ENCODE measurements at regions not wholly inside any gene's neighbourhood (a gene's known extent, or its start where the extent isn't known, plus 50 kb on each side); places are given as distances from the start of the nearest gene placed in this dataset.
"Not testable (repeated sequence)": the region's sequence is repeated elsewhere in the genome, so short reads cannot be mapped to it uniquely, and the experiment has no call there.

DNA sequence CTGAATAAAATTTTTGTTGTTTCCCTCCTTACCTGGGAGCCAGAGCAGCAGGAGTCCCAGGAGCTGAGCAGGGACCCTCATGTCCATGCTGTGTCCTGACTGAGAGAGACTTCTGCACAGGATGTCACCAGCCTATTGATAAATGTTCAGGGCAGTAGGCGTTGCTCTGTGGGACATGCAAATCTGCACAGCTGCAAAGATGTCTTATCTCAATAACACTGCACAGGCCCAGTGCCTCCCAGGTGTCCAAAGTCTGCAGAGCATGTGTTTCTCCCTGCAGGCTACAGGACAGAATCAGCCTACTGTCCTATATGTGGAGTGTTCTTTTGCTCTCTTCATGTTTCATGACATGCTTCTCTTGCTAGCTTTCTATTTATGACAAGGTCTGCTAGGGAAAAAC, 522.3 kb downstream of the RPIA start:
- DNase-seq (ENCODE audit: low read depth, low spot score): not testable (repeated sequence)

DNA sequence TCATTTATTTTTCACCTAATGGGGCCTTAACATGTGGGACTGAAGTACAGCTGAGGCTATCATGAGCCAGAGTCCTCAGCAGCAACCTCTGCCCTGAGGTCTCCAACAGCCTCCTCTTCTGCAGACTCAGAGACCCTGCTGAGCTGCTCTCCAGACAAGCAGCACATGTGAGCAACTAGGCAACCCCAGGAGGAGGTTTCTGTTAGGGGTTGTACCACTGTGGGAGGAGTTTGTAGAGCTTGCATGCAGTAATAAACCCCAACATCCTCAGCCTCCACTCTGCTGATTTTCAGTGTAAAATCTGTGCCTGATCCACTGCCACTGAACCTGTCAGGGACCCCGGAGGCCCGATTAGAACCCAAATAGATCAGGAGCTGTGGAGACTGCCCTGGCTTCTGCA, 530.0 kb downstream of the RPIA start:
- not testable (repeated sequence) for DNase-seq (ENCODE audit: low read depth, low spot score)

DNA sequence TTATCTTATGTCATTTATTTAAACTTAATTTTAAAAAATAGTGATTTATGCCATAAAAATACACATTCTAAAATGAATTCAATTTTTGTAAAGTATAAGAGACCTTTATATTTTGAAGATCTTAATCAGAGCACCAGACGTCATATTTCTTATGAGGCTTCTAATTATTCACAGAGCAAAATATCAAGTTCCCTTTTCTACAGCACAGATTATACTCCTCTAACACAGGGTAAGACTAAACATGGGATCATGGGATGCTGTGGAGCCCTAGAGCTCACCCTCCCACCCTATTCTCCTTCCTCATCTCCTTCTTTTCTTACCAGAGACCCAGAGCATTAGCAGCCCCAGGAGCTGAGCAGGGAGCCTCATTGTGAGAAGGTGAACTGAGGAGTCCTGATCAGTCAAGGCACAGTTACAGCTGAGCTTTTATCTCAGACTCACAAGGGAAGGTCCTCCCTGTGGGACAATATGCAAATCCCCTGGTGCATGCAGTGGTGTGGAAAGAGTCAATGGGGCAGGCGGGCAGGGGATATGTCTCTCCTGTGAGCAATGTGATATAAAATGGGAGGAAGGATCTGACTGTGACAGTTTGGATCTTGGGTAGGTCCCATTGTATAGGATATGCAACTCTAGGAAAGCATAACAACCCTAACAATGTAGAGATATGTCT, 530.7 kb downstream of the RPIA start:
- not testable (repeated sequence) for DNase-seq (ENCODE audit: low read depth, low spot score)

DNA sequence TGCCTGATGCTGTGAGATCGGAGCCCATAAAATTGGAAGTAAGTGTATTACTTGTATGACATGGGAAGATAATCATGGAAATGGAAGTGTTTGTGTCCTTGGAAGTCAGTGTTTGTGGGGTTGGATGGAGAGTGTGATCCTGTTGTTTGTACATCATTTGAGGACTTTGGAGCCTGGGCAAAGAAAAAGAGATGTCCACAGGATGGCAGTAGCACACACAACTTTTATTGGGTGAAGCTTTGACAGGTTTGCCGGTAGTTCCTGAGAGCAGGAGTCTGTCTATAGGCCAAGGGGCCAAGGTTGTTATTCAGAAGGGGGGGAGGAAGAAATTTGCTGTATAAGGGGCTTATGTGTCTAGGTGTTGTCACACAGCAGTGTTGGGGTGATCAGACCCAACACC, 533.3 kb downstream of the RPIA start:
- DNase-seq (ENCODE audit: low read depth, low spot score): peak; percentile 1

DNA sequence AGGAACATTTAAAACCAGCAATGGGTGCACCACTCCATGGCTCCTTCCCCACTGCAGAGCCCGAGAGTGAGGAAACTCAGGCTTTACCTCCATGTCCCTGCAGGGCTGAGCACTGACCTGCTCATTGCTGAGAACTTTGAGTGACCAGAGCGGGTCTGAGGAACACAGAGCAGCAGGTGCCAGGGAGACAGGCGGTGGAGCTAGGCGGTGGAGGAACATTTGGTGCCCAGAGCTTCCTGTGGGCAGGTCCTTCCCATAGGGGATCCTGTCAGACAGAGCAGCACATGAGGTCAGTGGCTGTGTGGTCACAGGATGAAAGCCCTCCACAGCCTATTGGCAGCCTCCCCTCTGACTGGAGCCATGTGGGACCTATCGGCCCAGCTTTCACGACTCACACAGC, 538.5 kb downstream of the RPIA start:
- DNase-seq (ENCODE audit: low read depth, low spot score): not testable (repeated sequence)

DNA sequence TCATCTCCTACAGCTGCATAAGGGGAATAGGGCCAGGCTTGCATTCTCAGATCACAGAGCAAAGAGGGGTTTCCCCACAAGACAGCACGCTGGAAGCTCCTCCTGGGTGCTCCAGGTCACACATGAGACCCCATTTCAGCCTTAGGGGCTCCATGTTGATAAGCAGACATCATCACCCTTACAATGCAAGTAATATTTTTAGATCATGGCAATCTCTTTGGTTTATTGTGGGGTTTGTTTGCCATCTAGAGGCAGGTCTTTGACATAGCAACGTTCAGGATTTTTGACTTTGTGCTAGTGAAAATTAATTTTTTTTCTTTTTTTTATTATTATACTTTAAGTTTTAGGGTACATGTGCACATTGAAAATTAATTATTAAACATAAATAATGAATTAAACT, 539.8 kb downstream of the RPIA start:
- DNase-seq (ENCODE audit: low read depth, low spot score): not testable (repeated sequence)

DNA sequence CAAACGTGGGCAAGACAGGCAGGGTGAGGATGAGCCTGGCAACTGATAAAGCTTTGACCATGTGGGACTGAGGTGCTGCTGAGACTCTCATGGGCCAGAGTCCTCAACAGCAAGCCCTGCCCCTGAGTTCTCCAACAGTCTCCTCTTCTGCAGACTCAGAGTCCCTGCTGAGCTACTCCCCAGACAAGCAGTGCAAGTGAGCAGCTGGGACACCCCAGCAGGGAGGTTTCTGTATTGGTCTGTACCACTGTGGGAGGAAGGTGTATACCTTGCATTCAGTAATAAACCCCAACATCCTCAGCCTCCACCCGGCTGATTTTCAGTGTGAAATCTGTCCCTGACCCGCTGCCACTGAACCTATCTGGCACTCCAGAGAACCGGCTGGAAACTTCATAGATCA, 542.5 kb downstream of the RPIA start:
- not testable (repeated sequence) for DNase-seq (ENCODE audit: low read depth, low spot score)

DNA sequence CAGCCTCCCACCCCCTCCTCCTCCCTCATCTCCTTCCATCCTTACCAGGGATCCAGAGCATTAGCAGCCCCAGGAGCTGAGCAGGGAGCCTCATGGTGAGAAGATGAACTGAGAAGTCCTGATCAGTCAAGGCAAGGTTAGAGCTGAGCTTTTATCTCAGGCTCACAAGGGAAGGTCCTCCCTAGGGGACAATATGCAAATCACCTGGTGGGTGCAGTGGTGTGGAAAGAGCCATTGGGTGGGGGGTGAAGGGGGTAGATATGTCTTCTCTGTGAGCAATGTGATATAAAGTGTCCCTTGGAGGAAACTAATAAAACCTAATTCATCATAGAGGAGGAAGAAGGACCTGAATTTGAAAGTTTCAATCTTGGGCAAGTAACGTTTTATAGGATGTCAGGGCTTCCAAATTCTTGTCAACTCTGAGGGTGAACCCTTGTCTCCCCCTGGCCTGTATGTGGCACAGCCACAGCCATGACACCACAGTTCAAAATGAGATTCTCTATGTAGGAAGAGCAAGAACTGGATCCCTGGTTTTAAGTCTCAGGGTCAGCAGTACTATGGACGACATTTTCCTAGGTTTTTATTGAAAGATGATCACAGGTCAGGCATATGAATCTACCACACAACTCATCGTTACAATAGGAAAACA, 543.5 kb downstream of the RPIA start:
- DNase-seq (ENCODE audit: low read depth, low spot score): not testable (repeated sequence)

DNA sequence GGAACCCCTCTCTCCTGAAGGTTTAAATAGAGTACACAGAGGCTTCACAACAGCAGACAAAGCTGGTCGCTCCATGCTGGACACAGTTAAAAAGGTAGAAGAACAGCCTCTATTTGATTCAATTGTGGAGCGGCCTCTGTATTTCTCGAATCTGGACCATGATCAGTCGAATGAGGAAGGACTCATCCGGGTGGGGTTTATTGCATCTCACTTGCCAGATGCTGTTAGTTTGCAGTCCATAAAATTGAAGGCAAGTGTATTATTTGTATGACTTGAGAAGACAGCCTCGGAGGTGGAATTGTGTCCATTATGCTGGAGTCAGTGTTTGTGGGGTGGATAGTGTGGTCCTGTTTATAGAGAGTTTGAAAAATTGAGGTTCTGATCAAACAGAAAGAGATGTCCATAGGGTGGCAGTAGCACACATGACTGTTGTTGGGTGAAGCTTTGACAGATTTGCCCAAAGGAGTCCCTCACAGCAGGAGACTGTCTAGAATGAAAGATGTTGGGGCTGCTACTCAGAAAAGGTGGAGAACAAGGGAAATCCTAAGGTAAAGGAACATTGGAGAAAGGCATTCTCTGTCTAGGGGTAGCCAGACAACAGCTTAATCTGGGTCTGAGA, 545.5 kb downstream of the RPIA start:
- not testable (repeated sequence) for DNase-seq (ENCODE audit: low read depth, low spot score)

DNA sequence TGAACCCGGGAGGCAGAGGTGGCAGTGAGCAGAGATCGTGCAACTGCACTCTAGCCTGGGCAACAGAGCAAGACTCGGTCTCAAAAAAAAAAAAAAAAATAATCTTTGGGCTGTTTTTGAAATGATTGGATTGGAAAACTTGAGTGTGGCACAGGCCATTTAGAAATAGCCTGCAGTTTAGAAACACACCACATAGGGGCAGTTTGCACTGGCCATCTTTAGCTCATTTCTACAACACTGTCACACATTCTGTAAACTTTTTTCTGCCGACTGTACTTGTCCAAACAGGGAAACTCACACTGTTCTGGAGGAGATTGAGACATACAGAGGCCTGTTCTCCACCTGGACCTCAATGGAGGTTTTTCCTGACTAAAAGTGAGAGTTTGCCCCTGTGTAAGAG, 546.3 kb downstream of the RPIA start:
- not testable (repeated sequence) for DNase-seq (ENCODE audit: low read depth, low spot score)

DNA sequence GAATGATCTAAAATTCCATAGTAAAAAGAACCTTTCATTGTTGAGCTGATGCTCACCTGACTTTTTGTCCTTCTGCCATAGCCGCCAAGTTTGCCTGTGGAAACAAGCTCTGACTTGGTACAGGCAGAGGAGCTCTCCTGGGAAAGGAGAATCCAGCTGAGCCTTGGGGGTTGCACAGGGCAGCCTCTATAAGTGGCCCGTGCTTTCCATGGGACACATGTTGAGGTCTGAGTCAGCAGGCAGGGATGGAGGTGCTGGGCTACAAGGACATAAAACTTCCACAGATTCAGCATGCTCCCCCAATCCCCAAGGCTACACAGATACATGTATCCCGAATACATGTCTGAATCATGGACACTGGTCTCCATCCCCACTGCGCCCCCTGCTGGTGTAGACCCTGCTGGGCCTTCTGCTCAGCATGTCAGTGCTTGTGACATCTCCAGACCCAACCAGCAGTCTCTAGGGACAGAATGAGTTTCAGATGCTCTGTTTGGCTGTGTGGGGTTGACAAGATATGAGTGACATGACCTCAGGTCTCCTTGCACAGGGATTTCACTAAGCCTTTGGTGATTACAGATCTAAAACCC, 551.7 kb downstream of the RPIA start:
- peak; percentile 27 for DNase-seq (ENCODE audit: low read depth, low spot score)

DNA sequence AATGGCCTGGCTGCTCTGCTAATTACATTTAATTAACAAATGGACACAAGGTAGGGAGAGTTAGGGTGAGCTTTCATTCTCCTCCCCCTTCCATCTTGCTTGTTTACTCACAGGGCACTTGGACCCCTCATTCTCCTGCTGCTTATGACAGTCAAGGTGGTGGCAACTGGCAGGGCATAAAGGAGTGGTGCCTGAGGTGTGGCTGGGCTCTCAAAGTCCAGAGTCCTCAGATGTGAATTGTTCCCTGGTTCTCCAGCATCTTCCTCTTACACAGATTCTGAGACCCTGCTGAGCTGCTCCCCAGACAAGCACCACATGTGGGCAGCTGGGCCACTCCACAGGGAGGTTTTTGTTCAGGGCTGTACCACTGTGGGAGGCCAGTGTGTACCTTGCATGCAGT, 552.9 kb downstream of the RPIA start:
- not testable (repeated sequence) for DNase-seq (ENCODE audit: low read depth, low spot score)

DNA sequence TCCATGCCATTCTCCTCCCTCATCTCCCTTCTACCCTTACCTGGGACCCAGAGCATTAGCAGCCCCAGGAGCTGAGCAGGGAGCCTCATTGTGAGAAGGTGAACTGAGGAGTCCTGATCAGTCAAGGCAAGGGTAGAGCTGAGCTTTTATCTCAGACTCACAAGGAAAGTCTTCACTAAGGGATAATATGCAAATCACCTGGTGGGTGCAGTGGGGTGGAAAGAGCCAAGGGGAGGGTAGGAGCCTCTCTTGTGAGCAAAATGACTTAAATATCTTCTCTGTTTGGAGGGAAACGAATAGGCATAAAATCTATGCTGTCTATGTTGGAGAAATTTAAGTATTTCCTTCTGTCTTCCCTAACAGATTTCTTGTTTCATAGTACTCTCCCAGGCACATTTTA, 554.0 kb downstream of the RPIA start:
- DNase-seq (ENCODE audit: low read depth, low spot score): not testable (repeated sequence)

DNA sequence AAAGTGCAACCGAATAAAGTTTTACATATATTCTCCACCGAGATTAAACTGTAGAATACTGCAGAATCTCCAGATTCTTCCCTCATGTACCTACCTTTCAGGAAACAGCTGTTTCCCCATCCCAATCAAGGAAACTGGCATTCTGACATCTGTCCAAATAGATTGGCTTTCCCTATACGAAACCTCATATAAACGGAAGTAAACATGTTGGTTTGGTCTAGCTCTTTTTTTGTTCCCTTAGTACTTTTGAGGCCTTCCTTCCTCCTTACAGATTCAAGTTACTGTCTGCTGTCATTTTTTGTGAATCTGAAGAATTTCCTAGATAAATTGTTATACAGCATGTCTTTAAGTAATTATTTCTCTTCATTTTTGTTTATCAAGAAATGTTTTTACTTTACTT, 554.6 kb downstream of the RPIA start:
- DNase-seq (ENCODE audit: low read depth, low spot score): not testable (repeated sequence)

DNA sequence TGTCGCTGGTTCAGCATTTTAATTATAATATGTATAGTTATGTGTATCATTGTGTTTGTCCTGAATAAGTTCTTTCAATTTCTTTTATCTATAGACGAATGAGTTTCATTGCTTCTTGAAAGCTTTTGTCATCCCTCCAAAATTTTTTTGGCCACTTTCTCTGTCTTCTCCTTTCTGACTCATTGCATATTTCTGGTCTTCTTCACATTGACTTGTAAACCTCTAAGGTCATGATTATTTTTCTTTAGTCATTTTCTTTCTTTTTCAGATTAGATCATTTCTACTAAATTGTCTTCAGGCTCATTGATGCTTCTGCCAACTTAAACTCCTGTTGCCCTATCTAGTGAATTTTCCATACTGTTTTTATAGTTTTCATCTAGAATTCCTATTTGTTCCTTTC, 555.1 kb downstream of the RPIA start:
- not testable (repeated sequence) for DNase-seq (ENCODE audit: low read depth, low spot score)

DNA sequence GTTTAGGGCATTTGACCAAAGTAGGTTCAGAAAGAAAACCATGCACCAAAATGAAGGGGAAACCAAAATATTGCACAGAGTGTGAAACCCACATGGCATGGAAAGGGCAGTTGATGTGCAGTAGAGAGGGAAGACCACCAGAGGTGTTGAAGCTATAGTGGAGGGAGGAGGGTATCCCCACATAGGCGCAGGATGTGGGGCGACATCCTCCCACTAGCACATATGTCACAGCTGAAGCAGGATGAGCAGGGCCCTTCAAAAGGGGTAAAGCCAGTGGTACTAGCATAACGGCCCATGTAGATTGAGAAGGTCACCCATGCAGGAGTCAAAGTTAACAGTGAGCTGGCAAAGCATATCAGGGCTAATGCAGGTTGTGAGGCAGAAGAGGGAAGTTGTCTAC, 563.5 kb downstream of the RPIA start:
- DNase-seq (ENCODE audit: low read depth, low spot score): not testable (repeated sequence)

DNA sequence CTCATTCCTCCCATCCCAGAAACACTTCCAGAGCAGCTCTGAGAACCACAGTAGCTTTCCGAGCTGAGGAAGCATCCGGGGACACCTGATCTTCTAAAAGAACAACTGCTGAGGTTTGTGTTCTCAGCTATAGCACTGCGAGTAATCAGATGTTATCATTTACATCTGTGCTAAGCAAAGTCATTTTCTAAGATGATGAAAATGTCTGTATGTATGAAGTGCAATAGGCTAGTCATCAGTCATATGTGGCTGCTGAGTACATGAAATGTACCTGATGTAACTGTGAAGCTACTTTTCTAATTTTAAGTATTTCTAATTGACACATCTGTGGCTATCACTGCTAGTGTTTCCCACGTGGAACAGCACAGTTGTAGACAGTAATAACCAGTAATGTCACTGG, 582.0 kb downstream of the RPIA start:
- DNase-seq (ENCODE audit: low read depth, low spot score): not testable (repeated sequence)

DNA sequence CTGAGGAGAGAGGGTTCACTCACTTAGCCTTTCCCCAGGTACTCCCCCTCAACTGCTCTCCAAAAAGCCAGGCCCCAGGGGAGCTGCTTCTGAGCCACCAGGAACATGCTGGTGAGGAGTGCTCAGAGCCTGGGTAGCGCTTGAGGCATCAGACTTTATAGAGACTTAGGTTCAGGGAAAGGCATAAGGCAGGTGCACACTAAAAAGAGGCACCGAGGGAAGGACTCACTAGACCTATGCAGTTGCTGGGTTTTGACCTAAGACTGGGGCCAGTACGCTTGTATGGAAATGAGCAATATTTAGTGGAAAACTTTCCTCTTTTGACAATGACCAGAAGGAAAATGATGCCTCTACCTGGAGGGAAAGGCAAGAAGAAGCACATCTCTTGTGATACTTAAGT, 589.1 kb downstream of the RPIA start:
- DNase-seq (ENCODE audit: low read depth, low spot score): not testable (repeated sequence)

DNA sequence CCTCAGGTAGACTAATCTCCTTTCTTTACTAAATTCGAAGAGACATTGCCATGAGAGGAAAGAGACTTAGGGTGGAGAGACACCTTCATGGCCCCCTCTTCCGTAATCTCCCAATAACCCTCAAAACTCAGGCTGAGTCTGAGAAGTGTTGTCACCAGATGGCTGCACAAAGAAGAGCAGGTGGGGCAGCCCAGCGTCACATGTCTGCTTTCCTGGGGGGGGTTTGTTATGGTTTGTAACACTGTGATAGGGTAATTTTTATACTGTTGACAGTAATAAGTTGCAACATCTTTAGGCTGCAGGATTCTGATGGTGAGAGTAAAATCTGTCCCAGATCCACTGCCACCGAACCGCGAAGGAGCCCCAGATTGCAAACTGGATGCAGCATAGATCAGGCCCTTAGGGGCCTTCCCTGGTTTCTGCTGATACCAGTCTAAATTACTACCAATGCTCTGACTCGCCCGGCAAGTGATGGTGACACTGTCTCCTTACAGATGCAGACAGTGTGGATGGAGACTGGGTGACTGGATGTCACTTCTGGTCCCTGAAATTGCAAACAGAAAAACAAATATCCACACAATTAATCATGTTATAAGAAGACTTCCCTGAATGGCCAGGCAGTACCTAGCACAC, 595.1 kb downstream of the RPIA start:
- not testable (repeated sequence) for DNase-seq (ENCODE audit: low read depth, low spot score)

DNA sequence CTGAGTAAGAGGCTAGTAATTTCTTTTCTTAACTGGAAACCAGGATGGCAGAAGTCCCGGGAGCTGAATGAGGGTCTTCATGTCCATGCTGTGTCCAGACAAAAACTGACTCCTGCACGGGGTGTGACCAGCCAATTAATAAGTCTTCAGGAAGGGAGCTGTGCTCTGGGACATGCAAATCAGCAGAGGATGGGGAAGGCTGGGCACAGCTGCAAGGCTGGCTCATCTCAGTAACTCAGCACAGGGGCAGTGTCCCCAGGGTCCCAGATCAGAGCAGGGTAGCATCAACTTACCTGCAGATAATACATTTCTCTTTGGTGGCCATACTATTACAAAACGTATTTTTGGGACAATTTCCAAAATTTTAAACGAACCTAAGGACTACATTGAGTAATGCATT, 595.6 kb downstream of the RPIA start:
- DNase-seq (ENCODE audit: low read depth, low spot score): not testable (repeated sequence)

DNA sequence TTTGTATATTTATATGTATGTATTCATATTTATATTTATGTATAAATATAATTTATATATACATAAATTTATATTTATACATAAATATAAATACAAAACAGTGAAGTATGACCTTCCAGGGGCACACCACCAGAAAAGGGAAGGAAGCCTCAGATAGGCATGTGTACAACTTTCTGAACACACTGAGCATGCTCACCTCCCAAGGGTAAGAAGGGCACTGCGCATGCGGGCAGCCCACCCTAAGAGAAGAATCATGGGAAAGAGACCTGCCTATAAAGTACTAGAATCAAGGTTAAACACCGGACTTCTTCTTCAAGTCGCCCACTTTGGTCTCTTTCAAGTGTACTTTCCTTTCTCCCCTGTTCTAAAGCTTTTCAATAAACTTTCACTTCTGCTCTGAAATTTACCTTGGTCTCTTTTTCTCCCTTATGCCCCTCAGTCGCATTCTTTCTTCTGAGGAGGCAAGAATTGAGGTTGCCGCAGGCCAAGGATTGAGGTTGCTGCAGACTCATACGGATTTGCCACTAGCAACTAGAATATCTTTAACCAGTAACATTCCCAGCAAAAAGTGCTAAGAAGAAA, 600.3 kb downstream of the RPIA start:
- not testable (repeated sequence) for DNase-seq (ENCODE audit: low read depth, low spot score)

DNA sequence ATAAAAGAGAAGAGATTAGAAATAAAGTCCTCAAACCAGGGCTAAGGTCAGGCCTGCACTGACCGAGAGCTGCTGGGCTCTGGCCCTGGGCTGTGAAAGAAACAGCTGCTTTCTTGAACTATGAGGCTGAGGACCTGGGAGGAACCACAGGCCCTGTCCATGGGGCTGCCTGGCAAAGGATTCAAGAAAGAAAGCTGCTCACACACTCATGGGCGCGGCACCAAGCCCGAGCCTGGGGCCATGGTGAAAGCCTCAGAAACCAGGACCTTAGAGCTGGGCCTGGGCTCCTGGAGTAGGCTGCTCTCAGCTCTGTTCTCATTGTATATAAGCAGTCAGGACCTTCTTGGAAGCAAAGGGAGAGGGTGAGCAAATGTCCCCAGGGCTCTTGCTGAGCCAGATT, 601.9 kb downstream of the RPIA start:
- DNase-seq (ENCODE audit: low read depth, low spot score): not testable (repeated sequence)
